HuH-7.5 (cell line): ENCODE measurements at regions not wholly inside any gene's neighbourhood (a gene's known extent, or its start where the extent isn't known, plus 50 kb on each side); places are given as distances from the start of the nearest gene placed in this dataset.

Experiments
- DNase-seq: peaks from one replicate; pipeline ENCODE4 v3.0.0; 2011; ENCODE audit warnings: low spot score

GRCh38 chr11:28400331-28401100, 292.3 kb downstream of the METTL15 start:
- no peak for DNase-seq

GRCh38 chr11:28393348-28393747, 285.2 kb downstream of the METTL15 start:
- DNase-seq, result no peak

- no peak for DNase-seq
These were observed 276.2 kb downstream of the METTL15 start for GRCh38 chr11:28384418-28384817.

- no peak for DNase-seq
These were observed 275.3 kb downstream of the METTL15 start for GRCh38 chr11:28383456-28383855.
